Memory B cell (primary cell): ENCODE measurements at regions not wholly inside any gene's neighbourhood (a gene's known extent, or its start where the extent isn't known, plus 50 kb on each side); places are given as distances from the start of the nearest gene placed in this dataset.

Source experiments
- ATAC-seq: fragments of 150-1000 bp; cut with Tn5 transposase; 2 replicates; pipeline ENCODE4 v1.10.0; 2021; ENCODE audit warnings: low read depth, mild to moderate bottlenecking, moderate library complexity
- DNase-seq, 2 donors: peaks; one replicate each; pipeline ENCODE4 v3.0.0; 2022; ENCODE audit warnings: low spot score in 2 of 2
- H3K27ac Mint-ChIP-seq: one replicate; pipeline ENCODE4 v1.8.0; 2022; ENCODE audit warnings: mild to moderate bottlenecking, moderate library complexity, mixed read lengths
- H3K27me3 Mint-ChIP-seq: one replicate; pipeline ENCODE4 v1.8.0; 2022; ENCODE audit warnings: mixed read lengths
- H3K36me3 Mint-ChIP-seq: one replicate; pipeline ENCODE4 v1.8.0; 2022; ENCODE audit warnings: mild to moderate bottlenecking, mixed read lengths
- H3K4me1 Mint-ChIP-seq: one replicate; pipeline ENCODE4 v1.8.0; 2022; ENCODE audit warnings: mixed read lengths
- H3K4me3 Mint-ChIP-seq: one replicate; pipeline ENCODE4 v1.8.0; 2022; ENCODE audit warnings: mild to moderate bottlenecking, moderate library complexity, mixed read lengths
- H3K9me3 Mint-ChIP-seq: one replicate; pipeline ENCODE4 v1.8.0; 2022; ENCODE audit warnings: mixed read lengths

DNA sequence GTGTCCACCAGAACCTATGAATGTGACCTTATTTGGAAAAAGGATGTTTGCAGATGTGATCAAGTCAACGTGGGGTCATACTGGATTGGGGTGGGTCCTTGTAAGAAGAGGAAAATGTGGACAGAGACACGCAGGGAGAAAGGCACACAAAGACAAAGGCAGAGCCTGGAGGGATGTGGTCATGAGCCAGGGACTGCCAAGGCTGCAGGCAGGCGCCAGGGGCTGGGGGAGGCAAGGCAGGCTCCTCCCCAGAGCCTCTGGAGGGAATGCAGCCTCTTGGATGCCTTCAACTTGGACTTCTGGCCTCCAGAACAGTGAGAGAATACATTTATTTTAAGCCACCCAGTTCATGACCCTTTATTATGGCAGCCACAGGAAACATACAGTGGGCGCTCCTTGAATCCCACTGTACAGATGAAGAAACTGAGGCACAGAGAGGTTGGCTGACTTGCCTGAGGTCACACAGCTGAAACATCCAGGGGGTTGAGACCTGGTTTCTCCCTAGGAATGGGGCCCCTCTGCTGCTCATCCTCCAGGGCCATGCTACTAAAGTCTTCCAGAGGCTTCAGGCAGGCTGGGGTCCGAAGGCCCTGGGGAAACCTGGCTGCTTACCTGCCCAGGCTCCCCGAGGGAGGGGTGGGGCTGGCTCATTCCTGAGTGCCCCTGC lies 99.7 kb downstream of the RFLNA start:
- ATAC-seq: no peak
- Mint-ChIP-seq H3K4me3 (no peak overlapping the region), H3K27ac (no peak overlapping the region), H3K27me3 (no peaks in the 10 kb centered on the region), H3K9me3 (no peaks in the 10 kb centered on the region), H3K4me1 (peaks cover 28% of the 10 kb centered on the region), H3K36me3 (peaks cover 14% of the 10 kb centered on the region)
- no peak for DNase-seq

DNA sequence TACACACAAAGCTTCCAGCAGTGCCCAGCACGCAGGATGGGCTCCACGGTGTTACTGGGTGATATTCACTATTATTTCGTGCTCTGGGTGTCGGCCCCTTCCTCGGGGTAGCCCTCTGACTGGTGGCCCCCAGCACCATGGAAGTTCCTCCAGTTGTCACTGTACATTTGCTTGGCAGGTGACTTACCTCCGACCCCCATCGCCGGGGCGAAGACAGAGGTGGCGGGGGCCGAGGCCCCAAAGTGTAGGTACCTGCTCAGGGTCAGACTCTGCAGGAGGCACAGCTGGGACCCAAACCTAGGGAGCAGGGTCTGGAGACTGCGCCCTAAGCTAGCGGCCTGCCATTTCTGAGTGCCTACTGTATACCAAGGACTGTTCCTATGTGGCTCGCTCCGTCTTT lies 98.9 kb downstream of the RFLNA start:
- peak overlapping the region; percentile 63 for H3K27ac Mint-ChIP-seq
- peaks cover 28% of the 10 kb centered on the region for H3K4me1 Mint-ChIP-seq
- ATAC-seq: no peak
- no peaks in the 10 kb centered on the region for H3K27me3 Mint-ChIP-seq
- no peak overlapping the region for H3K4me3 Mint-ChIP-seq
- DNase-seq: no peak
- no peaks in the 10 kb centered on the region for H3K9me3 Mint-ChIP-seq
- H3K36me3 Mint-ChIP-seq: peaks cover 11% of the 10 kb centered on the region

DNA sequence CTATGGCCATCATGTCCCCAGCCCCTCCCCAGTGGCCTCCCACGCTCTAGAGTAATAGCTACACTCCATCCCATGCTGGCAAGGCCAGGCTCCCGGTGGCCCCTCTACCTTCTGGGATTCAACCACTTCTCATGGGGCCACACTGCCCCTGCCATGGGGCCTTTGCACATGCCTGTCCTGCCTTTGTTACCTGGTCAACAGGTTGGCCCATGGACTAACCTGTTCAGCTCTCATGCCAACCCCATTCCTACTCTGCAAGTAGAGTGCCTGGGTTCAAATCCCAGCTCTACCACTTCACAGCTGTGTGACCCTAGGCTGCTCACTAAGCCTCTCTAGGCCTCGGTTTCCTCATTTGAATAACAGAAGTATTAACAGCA lies 98.5 kb downstream of the RFLNA start:
- DNase-seq: no peak
- Mint-ChIP-seq H3K4me3 (no peak overlapping the region), H3K36me3 (peaks cover 9% of the 10 kb centered on the region), H3K27ac (peak overlapping the region; percentile 63), H3K4me1 (peaks cover 28% of the 10 kb centered on the region), H3K27me3 (no peaks in the 10 kb centered on the region), H3K9me3 (no peaks in the 10 kb centered on the region)
- no peak for ATAC-seq

DNA sequence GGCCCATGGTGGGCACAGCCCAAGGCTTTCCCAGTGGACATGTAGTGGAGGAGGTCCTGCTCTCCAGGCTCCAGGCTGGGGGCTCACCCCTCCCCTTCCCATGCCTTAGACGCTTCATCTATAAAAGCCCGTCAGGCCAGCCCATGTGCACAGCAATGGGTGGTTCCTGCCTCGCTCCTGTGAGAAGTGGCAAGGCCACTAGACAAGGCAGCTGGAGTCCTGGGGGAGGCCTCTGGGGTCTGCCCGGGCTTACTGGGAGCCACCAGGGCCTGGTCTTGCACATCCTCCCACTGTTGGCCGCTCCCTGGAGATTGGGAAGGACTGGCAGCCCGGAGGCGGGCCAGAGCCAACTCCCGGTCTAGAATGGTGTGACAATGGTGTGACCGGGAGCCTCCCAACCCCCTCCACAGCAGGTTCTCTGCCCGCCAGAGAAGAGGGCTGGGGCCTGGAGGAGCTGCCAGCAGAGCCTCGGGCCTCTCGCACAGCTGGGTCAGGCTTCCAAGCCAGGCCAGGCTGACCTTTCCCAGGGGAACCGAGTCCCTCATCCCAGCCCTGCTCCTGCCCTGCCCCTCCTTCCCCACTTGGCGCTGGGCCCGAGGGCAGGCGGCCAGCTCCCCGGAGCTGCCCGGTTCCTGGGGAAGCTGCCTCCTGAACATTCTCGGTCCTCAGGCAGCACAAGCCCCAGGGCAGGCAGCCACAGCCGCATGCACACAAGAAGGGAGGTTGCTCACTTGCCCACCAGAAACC lies 97.9 kb downstream of the RFLNA start:
- Mint-ChIP-seq H3K27ac (peak overlapping the region; percentile 89), H3K4me3 (no peak overlapping the region)

DNA sequence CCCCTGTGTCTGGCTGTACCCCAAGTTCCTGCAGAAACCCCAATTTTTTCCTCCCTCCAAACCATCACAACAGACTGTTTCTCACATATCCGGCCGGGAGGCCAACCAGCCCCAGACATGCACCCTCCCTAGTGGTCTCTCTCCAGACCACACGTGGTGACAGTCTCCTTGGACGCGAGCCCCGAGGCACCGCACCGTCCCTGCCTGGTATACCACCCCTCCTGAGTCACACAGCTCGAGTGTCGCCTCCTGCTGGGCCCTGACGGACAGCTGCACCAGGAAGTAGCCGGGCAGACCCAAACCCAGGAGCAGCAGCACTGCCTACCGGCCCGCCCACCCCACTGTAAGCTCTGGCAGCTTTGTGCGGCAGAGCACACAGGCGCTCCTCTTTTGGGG lies 97.4 kb downstream of the RFLNA start:
- Mint-ChIP-seq H3K27me3 (no peaks in the 10 kb centered on the region), H3K9me3 (no peaks in the 10 kb centered on the region), H3K4me3 (peak overlapping the region; percentile 37), H3K4me1 (peaks cover 28% of the 10 kb centered on the region), H3K36me3 (peaks cover 8% of the 10 kb centered on the region), H3K27ac (peak overlapping the region; percentile 89)
- ATAC-seq (no peak), DNase-seq (no peak)

More for the DNA sequence above, 97.9 kb downstream of the RFLNA start:
- H3K9me3 Mint-ChIP-seq: no peaks in the 10 kb centered on the region
- H3K4me1 Mint-ChIP-seq: peaks cover 28% of the 10 kb centered on the region
- DNase-seq (no peak), ATAC-seq (no peak)
- no peaks in the 10 kb centered on the region for H3K27me3 Mint-ChIP-seq
- peaks cover 9% of the 10 kb centered on the region for H3K36me3 Mint-ChIP-seq

DNA sequence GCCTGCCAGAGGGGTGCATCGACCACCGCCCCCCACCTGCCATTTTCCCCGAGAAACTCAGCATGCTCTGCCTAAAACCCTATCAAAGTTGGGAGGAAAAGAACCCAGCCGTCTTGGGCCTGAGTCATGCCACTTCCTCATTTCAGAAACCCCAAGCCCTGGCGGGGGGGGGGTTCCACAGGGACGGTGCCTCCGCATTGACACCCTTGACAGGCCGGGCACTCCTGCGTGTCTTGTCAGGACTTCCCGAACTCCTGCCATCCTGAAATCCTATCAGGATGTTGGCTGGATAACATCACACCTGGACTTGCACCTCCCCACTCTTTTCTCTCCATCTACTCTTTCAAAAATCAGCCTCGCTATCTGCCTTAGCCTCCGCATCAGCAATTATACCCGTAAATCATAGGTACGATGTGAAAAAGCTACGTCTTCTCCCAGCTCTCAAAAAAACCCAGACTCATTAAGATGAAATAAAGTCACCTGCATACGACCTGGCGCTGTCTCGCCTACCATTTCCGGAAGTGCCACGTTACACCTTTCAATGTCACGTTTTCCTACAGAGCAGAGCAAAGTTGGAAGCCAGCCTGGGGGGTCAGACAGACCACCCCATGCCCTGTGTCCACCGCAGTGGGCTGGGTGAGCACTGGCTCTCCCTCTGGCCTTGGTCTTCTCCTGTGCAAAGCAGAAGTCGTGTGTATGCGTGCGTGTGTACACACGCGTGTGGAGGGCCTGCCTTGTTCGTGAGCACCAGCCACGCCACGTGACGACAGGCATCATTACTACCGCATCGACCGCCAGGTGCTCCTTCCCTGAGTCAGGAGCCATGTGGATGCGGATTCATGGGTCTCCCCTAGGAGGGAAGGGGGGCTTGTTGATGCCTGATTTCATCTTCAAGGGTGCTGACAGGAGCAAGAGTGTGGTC lies 96.7 kb downstream of the RFLNA start:
- H3K36me3 Mint-ChIP-seq: peaks cover 6% of the 10 kb centered on the region
- H3K27ac Mint-ChIP-seq: peak overlapping the region; percentile 89
- DNase-seq (peak; percentile 70 to 73), ATAC-seq (peak; percentile 82)
- H3K9me3 Mint-ChIP-seq: no peaks in the 10 kb centered on the region
- peak overlapping the region; percentile 91 for H3K4me3 Mint-ChIP-seq
- no peaks in the 10 kb centered on the region for H3K27me3 Mint-ChIP-seq
- peaks cover 28% of the 10 kb centered on the region for H3K4me1 Mint-ChIP-seq

DNA sequence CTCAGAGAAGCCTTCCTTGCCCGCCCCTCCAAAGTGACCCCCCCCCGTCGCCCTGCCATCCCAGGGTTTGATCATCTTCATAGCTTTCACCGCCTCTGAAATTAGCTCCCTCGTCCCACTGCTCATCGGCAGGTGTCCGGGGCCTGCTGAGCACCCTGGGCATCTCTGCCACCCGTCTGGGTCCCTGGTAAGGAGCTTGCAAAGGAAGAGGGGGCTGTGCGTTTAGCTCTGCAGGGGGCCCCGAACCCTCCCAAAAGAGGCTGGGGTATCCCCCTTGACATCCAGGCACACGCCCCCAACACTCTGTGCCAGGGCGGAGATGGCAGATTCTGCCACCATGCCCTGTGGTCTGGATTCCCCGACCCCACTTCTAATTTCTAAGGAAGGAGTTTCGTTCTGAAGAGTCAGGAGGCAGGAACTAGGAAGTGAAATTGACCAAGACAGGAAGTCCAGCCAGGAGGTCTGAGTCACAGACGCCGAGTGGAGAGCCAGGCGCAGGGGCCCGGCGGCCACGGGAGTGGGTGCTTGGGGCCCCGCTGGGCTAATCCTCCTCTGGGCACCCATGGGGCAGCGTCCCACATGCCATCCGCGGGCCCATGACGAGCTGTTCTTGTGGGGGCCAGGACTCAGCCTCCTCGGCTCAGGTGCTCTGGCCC lies 95.7 kb downstream of the RFLNA start:
- H3K4me1 Mint-ChIP-seq: peaks cover 28% of the 10 kb centered on the region
- DNase-seq: no peak
- peak overlapping the region; percentile 89 for H3K27ac Mint-ChIP-seq

DNA sequence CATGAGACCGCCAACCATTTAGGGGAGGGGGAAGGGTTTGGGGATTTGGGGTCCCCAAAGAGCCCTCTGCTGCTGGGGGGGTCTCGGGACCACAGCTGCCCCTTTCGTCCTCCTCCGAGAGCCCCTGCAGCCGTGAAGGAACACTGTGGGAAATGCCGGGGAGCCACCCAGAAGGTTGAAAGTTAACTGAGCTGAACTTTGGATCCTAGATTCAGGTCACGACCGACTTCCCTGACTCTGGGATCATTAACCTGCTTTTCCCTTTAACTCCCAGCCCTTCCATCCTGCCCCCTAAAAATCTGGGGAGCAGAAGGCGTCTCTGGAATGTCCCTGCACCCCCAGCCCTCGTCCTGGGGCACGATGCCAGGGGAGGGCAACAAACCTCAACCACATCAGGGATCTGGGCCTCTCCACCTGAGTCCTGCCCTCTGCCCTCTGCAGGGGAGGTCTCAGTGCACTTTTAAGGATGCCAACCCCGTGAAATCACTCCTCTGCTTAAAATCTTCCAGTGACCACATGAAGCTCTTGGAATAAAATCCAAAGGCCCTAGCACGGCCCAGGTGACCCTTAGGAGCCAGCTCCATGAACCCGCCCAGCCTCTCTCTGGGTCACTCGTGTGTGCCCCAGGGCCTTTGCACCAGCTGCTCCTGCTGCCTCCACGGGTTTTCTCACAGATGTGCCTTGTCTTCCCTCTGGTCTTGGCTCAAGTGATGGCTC lies 95.0 kb downstream of the RFLNA start:
- no peak for DNase-seq
- H3K9me3 Mint-ChIP-seq: no peaks in the 10 kb centered on the region
- H3K27me3 Mint-ChIP-seq: no peaks in the 10 kb centered on the region
- no peak for ATAC-seq
- H3K27ac Mint-ChIP-seq: peak overlapping the region; percentile 70
- H3K36me3 Mint-ChIP-seq: peaks cover 2% of the 10 kb centered on the region
- peaks cover 28% of the 10 kb centered on the region for H3K4me1 Mint-ChIP-seq
- H3K4me3 Mint-ChIP-seq: peak overlapping the region; percentile 91

More for the DNA sequence above, 95.7 kb downstream of the RFLNA start:
- peaks cover 2% of the 10 kb centered on the region for H3K36me3 Mint-ChIP-seq
- no peaks in the 10 kb centered on the region for H3K9me3 Mint-ChIP-seq
- ATAC-seq: peak; percentile 11
- H3K4me3 Mint-ChIP-seq: peak overlapping the region; percentile 91
- no peaks in the 10 kb centered on the region for H3K27me3 Mint-ChIP-seq

DNA sequence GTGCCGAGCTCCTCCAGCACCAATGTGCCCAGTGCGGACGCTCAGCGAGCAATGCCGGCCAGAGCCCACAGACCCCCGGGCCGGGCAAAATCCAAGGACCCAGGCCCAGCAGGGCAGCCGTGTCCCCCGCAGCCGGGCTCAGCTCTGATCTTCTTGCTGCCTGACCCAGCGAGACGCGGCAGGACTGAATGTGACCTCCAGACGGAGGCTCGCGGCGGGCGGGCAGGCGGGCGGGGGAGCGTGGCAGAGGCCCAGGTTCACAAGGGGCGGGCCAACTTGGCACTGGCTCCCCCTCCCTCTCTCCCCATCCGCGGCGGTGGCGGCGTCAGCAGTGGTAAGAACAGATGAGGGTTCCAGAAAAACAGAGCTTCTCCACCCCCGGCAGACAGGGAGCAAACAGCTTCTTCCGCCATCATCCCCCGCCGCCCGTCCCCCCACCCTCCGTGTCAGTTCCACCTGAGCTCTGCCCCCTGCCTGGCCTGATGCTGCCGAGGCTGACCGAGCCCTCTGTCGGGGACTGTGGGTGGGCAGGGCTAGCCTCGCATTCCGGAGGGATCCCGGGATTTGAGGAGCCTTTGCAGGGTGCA lies 94.3 kb downstream of the RFLNA start:
- ATAC-seq (peak; percentile 38), DNase-seq (peak; percentile 11 to 53)
- H3K9me3 Mint-ChIP-seq: no peaks in the 10 kb centered on the region

DNA sequence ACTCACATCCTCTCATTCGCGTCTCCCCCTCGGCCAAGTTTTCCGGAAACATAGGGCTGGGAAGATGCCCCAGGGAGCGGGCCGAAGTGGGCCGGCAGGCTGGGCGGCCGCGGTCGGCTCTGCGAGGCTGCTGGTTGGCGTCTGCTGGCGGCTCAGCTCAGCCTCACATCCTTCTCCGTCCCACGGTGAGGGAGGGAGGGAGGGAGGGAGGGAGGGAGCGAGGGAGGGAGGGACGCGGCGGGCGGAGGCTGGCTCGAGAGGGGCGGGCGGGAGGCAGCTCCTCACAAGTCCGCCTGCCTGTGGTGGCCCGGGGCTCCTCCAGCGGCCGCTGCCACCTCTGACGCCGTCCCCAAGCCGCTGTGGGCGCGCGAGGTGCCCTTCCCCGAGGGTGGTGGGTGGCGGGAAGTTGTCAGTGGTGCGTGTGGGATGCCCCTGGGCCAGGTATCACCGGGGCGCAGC lies 93.8 kb downstream of the RFLNA start:
- Mint-ChIP-seq H3K9me3 (no peaks in the 10 kb centered on the region), H3K4me1 (peaks cover 28% of the 10 kb centered on the region), H3K4me3 (peak overlapping the region; percentile 91), H3K27me3 (no peaks in the 10 kb centered on the region), H3K27ac (peak overlapping the region; percentile 38), H3K36me3 (no peaks in the 10 kb centered on the region)
- DNase-seq (no peak), ATAC-seq (peak; percentile 7)

More for the DNA sequence above, 94.3 kb downstream of the RFLNA start:
- peaks cover 28% of the 10 kb centered on the region for H3K4me1 Mint-ChIP-seq
- H3K36me3 Mint-ChIP-seq: peaks cover 2% of the 10 kb centered on the region
- no peaks in the 10 kb centered on the region for H3K27me3 Mint-ChIP-seq
- no peak overlapping the region for H3K27ac Mint-ChIP-seq
- H3K4me3 Mint-ChIP-seq: peak overlapping the region; percentile 91

DNA sequence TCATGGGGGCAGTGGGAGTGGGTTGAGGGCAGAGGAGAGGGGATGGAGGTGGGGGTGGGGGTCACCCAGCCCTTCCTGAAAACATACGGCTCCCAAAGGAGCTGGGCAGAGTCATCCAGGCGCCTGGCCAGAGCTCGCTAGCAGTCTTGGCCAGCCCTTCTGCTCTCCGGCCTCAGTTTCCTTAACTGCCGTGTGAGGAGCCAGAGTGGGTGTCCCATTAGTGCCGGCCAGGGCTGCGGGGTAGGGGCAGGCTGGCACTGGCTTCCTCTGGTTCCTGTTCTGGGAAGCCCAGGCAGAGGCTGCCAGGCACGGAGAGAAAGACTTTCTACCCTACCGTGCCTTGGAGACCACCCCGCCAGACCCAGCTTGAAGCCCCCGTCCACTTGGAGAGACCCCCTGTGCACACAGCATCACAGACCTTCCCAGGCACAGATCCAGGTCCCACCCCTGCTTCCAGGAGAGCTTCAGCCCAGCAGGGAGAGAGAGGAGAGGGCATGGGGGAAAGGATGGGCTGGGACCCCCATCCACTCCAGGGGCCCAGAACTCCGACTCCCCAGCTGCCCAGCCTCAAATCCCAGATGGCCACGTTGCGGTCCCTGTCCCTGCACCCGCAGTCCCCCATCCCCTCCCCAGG lies 93.3 kb downstream of the RFLNA start:
- ATAC-seq (no peak), DNase-seq (no peak)
- no peaks in the 10 kb centered on the region for H3K9me3 Mint-ChIP-seq
- no peaks in the 10 kb centered on the region for H3K27me3 Mint-ChIP-seq
- no peaks in the 10 kb centered on the region for H3K36me3 Mint-ChIP-seq
- H3K27ac Mint-ChIP-seq: peak overlapping the region; percentile 38
- peak overlapping the region; percentile 29 for H3K4me3 Mint-ChIP-seq
- H3K4me1 Mint-ChIP-seq: peaks cover 22% of the 10 kb centered on the region

DNA sequence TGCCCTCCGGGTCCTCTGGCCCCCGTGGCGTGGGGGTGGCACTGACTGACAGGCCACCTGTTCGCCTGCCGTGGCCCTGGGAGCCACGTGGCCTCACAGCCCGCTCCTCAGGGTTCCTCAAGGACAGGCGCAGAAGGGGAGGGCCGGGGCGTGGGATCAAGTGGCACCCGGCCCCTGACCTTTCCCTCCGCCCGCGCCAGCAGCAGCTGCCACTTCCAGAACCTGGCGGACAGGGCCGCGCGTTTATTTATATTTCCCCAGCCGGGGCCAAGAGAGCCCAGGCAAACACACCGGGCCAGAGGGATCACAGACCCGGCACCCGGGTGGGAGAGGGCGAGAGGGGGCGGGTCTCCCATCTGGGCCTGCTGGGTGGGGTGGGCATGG lies 92.6 kb downstream of the RFLNA start:
- Mint-ChIP-seq H3K9me3 (no peaks in the 10 kb centered on the region), H3K36me3 (no peaks in the 10 kb centered on the region), H3K27me3 (no peaks in the 10 kb centered on the region), H3K4me3 (peak overlapping the region; percentile 14), H3K27ac (no peak overlapping the region), H3K4me1 (peaks cover 21% of the 10 kb centered on the region)
- DNase-seq (no peak), ATAC-seq (no peak)
